HepG2 (cell line): ENCODE measurements at regions not wholly inside any gene's neighbourhood (a gene's known extent, or its start where the extent isn't known, plus 50 kb on each side); places are given as distances from the start of the nearest gene placed in this dataset.

Source experiments
- ATAC-seq: fragments of 200-7000 bp; cut with Tn5 transposase; 3 replicates; pipeline ENCODE4 v1.9.1; 2020; ENCODE audit warnings: mild to moderate bottlenecking, moderate library complexity
- BruUV-seq: library from RNA; stranded (reverse); fragments of 400-500 nt; replicated peaks from 2 replicates; lab custom pipeline; 2021; lab: Mats Ljungman, UMichigan
- CTCF ChIA-PET: fragments of 300-600 bp; formaldehyde crosslinking; extraction: SDS; loops from one replicate; lab custom pipeline; 2021; ENCODE audit warnings: low total read pairs, inconsistent platforms, low intra/inter-chr PET ratio; lab: Yijun Ruan, JAX
- POLR2A ChIA-PET: fragments of 350-600 bp; sonication (Branson Sonifier 250); formaldehyde crosslinking; loops from one replicate; lab custom pipeline; 2020; ENCODE audit warnings: antibody characterized with exemption, inconsistent platforms; lab: Yijun Ruan, JAX
- DNase-seq: peaks from one replicate; pipeline ENCODE4 v3.0.0-alpha.2; 2015; ENCODE audit warnings: low spot score
- FAIRE-seq: peaks from 3 replicates; lab custom pipeline; 2011; peaks lifted over from hg19 to GRCh38; lab: Jason Lieb, UNC
- H2AFZ ChIP-seq: one replicate; pipeline ENCODE4 v1.6.1; 2011; ENCODE audit warnings: low read length, inconsistent platforms
- H3K27ac ChIP-seq: fragments of 300-600 bp; 3 replicates; pipeline ENCODE4 v1.8.0; 2011; ENCODE audit warnings: mixed run types, mild to moderate bottlenecking, mixed read lengths, low read length, inconsistent platforms; ENCODE audit not compliant: insufficient read depth; ENCODE audit errors: extremely low read length
- H3K27me3 ChIP-seq, 2 experiments: fragments of 200-600 bp in 1 of 2; 2 replicates in 1 of 2; 3 replicates in 1 of 2; pipeline versions ENCODE4 v1.6.0 to v1.8.0; 2011; ENCODE audit warnings: low read length in 2 of 2, mild to moderate bottlenecking in 2 of 2, moderate library complexity in 2 of 2, inconsistent platforms in 1 of 2; ENCODE audit not compliant: insufficient read depth in 2 of 2, control insufficient read depth in 1 of 2
- H3K36me3 ChIP-seq, 2 experiments: fragments of 200-600 bp in 1 of 2; replicated peaks in 1 of 2; 2 replicates in 1 of 2; 3 replicates in 1 of 2; pipeline versions ENCODE4 v1.5.1 to v1.8.0; 2011; ENCODE audit warnings: low read length in 2 of 2, inconsistent platforms in 1 of 2; ENCODE audit not compliant: insufficient read depth in 2 of 2, control insufficient read depth in 1 of 2
- H3K4me1 ChIP-seq: 2 replicates; pipeline ENCODE4 v1.5.1; 2012; ENCODE audit warnings: low read length, inconsistent platforms; ENCODE audit not compliant: insufficient read depth
- H3K4me2 ChIP-seq: 2 replicates; pipeline ENCODE4 v1.6.0; 2011; ENCODE audit warnings: low read depth, low read length, inconsistent platforms
- H3K4me3 ChIP-seq, 3 experiments: fragments of 200-600 bp in 1 of 3; sonication (generic), shearing (Covaris generic) in 1 of 3; replicated peaks in 1 of 3; 2 replicates each; pipeline ENCODE4 v1.5.1; 2011 to 2016; ENCODE audit warnings: low read length in 3 of 3, inconsistent platforms in 2 of 3, low read depth in 2 of 3, mild to moderate bottlenecking in 2 of 3, control low read depth in 1 of 3, mixed read lengths in 1 of 3; ENCODE audit not compliant: insufficient read depth in 1 of 3
- H3K79me2 ChIP-seq: one replicate; pipeline ENCODE4 v1.6.1; 2011; ENCODE audit warnings: low read length, inconsistent platforms; ENCODE audit not compliant: insufficient read depth
- H3K9ac ChIP-seq: 2 replicates; pipeline ENCODE4 v1.6.0; 2011; ENCODE audit warnings: mild to moderate bottlenecking, low read depth, low read length, inconsistent platforms; ENCODE audit not compliant: insufficient read depth
- H3K9me3 ChIP-seq: 2 replicates; pipeline ENCODE4 v1.5.1; 2012; ENCODE audit warnings: mild to moderate bottlenecking, low read length
- H4K20me1 ChIP-seq: 2 replicates; pipeline ENCODE4 v1.6.0; 2011; ENCODE audit warnings: inconsistent platforms, mild to moderate bottlenecking, low read length, moderate library complexity; ENCODE audit not compliant: insufficient read depth
- ARID4A ChIP-seq: sonication (generic); formaldehyde crosslinking; IDR thresholded peaks from 2 replicates; pipeline ENCODE4 v1.5.0; 2020; ENCODE audit warnings: mild to moderate bottlenecking, missing genetic modification reagents, borderline replicate concordance
- ERF ChIP-seq: IDR thresholded peaks from 2 replicates; pipeline ENCODE4 v1.6.1; 2018; ENCODE audit warnings: missing biosample characterization, missing genetic modification reagents
- GATAD1 ChIP-seq: IDR thresholded peaks from 2 replicates; pipeline ENCODE4 v1.6.1; 2016; ENCODE audit warnings: missing genetic modification reagents, missing compliant biosample characterization
- HNF1B ChIP-seq: sonication (generic); formaldehyde crosslinking; IDR thresholded peaks from 2 replicates; pipeline ENCODE4 v1.5.1; 2020; ENCODE audit warnings: mild to moderate bottlenecking, moderate library complexity, missing genetic modification reagents
- MLX ChIP-seq: IDR thresholded peaks from 2 replicates; pipeline ENCODE4 v1.6.1; 2016
- NR0B2 ChIP-seq: sonication (generic); formaldehyde crosslinking; IDR thresholded peaks from 2 replicates; pipeline ENCODE4 v1.4.0; 2020; ENCODE audit warnings: mild to moderate bottlenecking, missing genetic modification reagents
- POLR2G ChIP-seq: fragments of 200-400 bp; formaldehyde crosslinking; IDR thresholded peaks from 2 replicates; pipeline ENCODE4 v1.6.1; 2018; ENCODE audit warnings: mild to moderate bottlenecking, low read depth, low read length, moderate library complexity
- SATB2 ChIP-seq: sonication (generic); formaldehyde crosslinking; IDR thresholded peaks from 2 replicates; pipeline ENCODE4 v1.5.0; 2020; ENCODE audit warnings: missing genetic modification reagents
- THAP9 ChIP-seq: sonication (generic); formaldehyde crosslinking; IDR thresholded peaks from 2 replicates; pipeline ENCODE4; 2020; ENCODE audit warnings: missing genetic modification reagents, mild to moderate bottlenecking, borderline replicate concordance
- ZBTB26 ChIP-seq: IDR thresholded peaks from 2 replicates; pipeline ENCODE4 v1.6.1; 2016; ENCODE audit warnings: missing compliant biosample characterization, missing genetic modification reagents, borderline replicate concordance
- ZFAT ChIP-seq: sonication (generic); formaldehyde crosslinking; conservative IDR thresholded peaks from 2 replicates; pipeline ENCODE4 v1.8.1; 2023; ENCODE audit warnings: missing genetic modification reagents, inconsistent platforms
- ZMYM4 ChIP-seq: sonication (generic); formaldehyde crosslinking; IDR thresholded peaks from 2 replicates; pipeline ENCODE4 v1.8.1; 2023; ENCODE audit warnings: mild to moderate bottlenecking, missing genetic modification reagents
- ZNF232 ChIP-seq: sonication (generic); formaldehyde crosslinking; IDR thresholded peaks from 2 replicates; pipeline ENCODE4 v1.4.0; 2020; ENCODE audit warnings: missing genetic modification reagents, borderline replicate concordance
- ZNF709 ChIP-seq: sonication (generic); formaldehyde crosslinking; IDR thresholded peaks from 2 replicates; pipeline ENCODE4 v1.5.0; 2020; ENCODE audit warnings: mild to moderate bottlenecking, missing genetic modification reagents
- WGBS: methylation state at CpG from one replicate; pipeline ENCODE4 v1.1.6; 2017; ENCODE audit warnings: low lambda C conversion rate; 5-methylcytosine and 5-hydroxymethylcytosine counted together
- in situ Hi-C: cut with HindIII; loops from 2 replicates; pipeline ENCODE4 v1.10.0; 2017; ENCODE audit warnings: low pct_unique_long_range_greater_than_20kb; ENCODE audit not compliant: extremely low pct_ligation_motif_present
- intact Hi-C: fragments of 100-400 bp; cut with micrococcal nuclease; formaldehyde crosslinking; loops from one replicate; pipeline ENCODE4 v1.10.0; 2022; ENCODE audit not compliant: unreplicated experiment

- 5% methylated on average over 1 of the region's 1 CpG for WGBS
- Histone ChIP-seq H3K4me3 (no peak overlapping the region), H3K4me2 (no peak overlapping the region), H2AFZ (no peak overlapping the region), H3K36me3 (no peaks in the 10 kb centered on the region), H3K9me3 (no peaks in the 10 kb centered on the region), H3K9ac (no peak overlapping the region), H3K27me3 (no peaks in the 10 kb centered on the region), H3K79me2 (no peaks in the 10 kb centered on the region), H4K20me1 (no peaks in the 10 kb centered on the region), H3K4me1 (no peaks in the 10 kb centered on the region), H3K27ac (no peak overlapping the region)
- DNase-seq, result no peak
- no TSS peak for BruUV-seq
- ATAC-seq, result no peak
- intact Hi-C loops (no loop called here), in situ Hi-C loops (no loop called here)
- ChIA-PET POLR2A (no interaction called here), CTCF (no interaction called here)
- no peak for FAIRE-seq
- TF ChIP-seq ZNF232 (no peak), GATAD1 (CRISPR knock-in tag) (no peak), SATB2 (CRISPR knock-in tag) (no peak), ZNF709 (CRISPR knock-in tag) (no peak), ZMYM4 (CRISPR knock-in tag) (no peak), HNF1B (CRISPR knock-in tag) (no peak), ERF (CRISPR knock-in tag) (no peak), ZBTB26 (CRISPR knock-in tag) (no peak), ARID4A (CRISPR knock-in tag) (no peak), NR0B2 (CRISPR knock-in tag) (no peak), POLR2G (no peak), MLX (CRISPR knock-in tag) (no peak), ZFAT (no peak), THAP9 (CRISPR knock-in tag) (no peak)
Observed at GRCh38 chr1:57704811-57705210, 281.0 kb upstream of the DAB1 start.
